T-helper 2 cell treated with Interferon-gamma antibody and Interleukin-4, amounts not matched to agents 100 ng/mL and 5 ng/mL, for 36 hours (primary cell): ENCODE measurements at regions not wholly inside any gene's neighbourhood (a gene's known extent, or its start where the extent isn't known, plus 50 kb on each side); places are given as distances from the start of the nearest gene placed in this dataset.
"Not testable (repeated sequence)": the region's sequence is repeated elsewhere in the genome, so short reads cannot be mapped to it uniquely, and the experiment has no call there.

Experiments
- intact Hi-C: fragments of 100-400 bp; cut with micrococcal nuclease; formaldehyde crosslinking; loops from one replicate; pipeline ENCODE4 v1.15.1; 2023

- intact Hi-C loops: no loop called here
Measured at GRCh38 chr1:172795741-172796140, 136.8 kb downstream of the FASLG start.

- intact Hi-C loops: not testable (repeated sequence)
Measured at GRCh38 chr1:172799804-172800203, 140.9 kb downstream of the FASLG start.

- intact Hi-C loops: no loop called here
Measured at GRCh38 chr1:172801771-172802322, 142.9 kb downstream of the FASLG start.

- intact Hi-C loops: no loop called here
Measured at GRCh38 chr1:172809750-172810149, 150.8 kb downstream of the FASLG start.

- intact Hi-C loops: no loop called here
Measured at GRCh38 chr1:172810480-172811175, 151.7 kb downstream of the FASLG start.

- intact Hi-C loops: no loop called here
Measured at GRCh38 chr1:172811694-172812093, 152.8 kb downstream of the FASLG start.

GRCh38 chr1:172812118-172812517 lies 153.2 kb downstream of the FASLG start:
- intact Hi-C loops: no loop called here

GRCh38 chr1:172813330-172813729 lies 154.4 kb downstream of the FASLG start:
- intact Hi-C loops: no loop called here

- intact Hi-C loops: no loop called here
Measured at GRCh38 chr1:172814428-172814827, 155.5 kb downstream of the FASLG start.

- intact Hi-C loops: no loop called here
Measured at GRCh38 chr1:172815740-172816139, 156.8 kb downstream of the FASLG start.

GRCh38 chr1:172818841-172819527 lies 160.1 kb downstream of the FASLG start:
- intact Hi-C loops: loop anchor here (2.0 kb wide), 2 partner anchors 74 to 76 kb away; no protein-coding TSS in a partner anchor

GRCh38 chr1:172820475-172821158 lies 161.7 kb downstream of the FASLG start:
- intact Hi-C loops: no loop called here

GRCh38 chr1:172821609-172822274 lies 162.8 kb downstream of the FASLG start:
- intact Hi-C loops: no loop called here

GRCh38 chr1:172822886-172823285 lies 164.0 kb downstream of the FASLG start:
- intact Hi-C loops: no loop called here

GRCh38 chr1:172823534-172823933 lies 164.6 kb downstream of the FASLG start:
- intact Hi-C loops: no loop called here

GRCh38 chr1:172824209-172824608 lies 165.3 kb downstream of the FASLG start:
- intact Hi-C loops: no loop called here

GRCh38 chr1:172826096-172826741 lies 167.3 kb downstream of the FASLG start:
- intact Hi-C loops: loop anchor here (5.0 kb wide), 1 partner anchor 376 kb away; no protein-coding TSS in a partner anchor

- intact Hi-C loops: loop anchor here (5.0 kb wide), 1 partner anchor 375 kb away; no protein-coding TSS in a partner anchor
Measured at GRCh38 chr1:172827301-172827700, 168.4 kb downstream of the FASLG start.

GRCh38 chr1:172827841-172828240 lies 168.9 kb downstream of the FASLG start:
- intact Hi-C loops: loop anchor here (5.0 kb wide), 1 partner anchor 374 kb away; no protein-coding TSS in a partner anchor

GRCh38 chr1:172832006-172832725 lies 173.3 kb downstream of the FASLG start:
- intact Hi-C loops: no loop called here
